Nephron (organoid): ENCODE measurements at regions not wholly inside any gene's neighbourhood (a gene's known extent, or its start where the extent isn't known, plus 50 kb on each side); places are given as distances from the start of the nearest gene placed in this dataset.

Source experiments
- H3K27ac Mint-ChIP-seq, 3 experiments: 2 replicates each; pipeline ENCODE4 v1.8.0; 2020; ENCODE audit warnings: mixed read lengths in 3 of 3, mild to moderate bottlenecking in 2 of 3, moderate library complexity in 1 of 3
- H3K27me3 Mint-ChIP-seq: 2 replicates; pipeline ENCODE4 v1.8.0; 2021; ENCODE audit warnings: low read depth, mild to moderate bottlenecking, moderate library complexity, mixed read lengths
- H3K36me3 Mint-ChIP-seq: 2 replicates; pipeline ENCODE4 v1.8.0; 2020; ENCODE audit warnings: low read depth, mixed read lengths
- H3K4me1 Mint-ChIP-seq: 2 replicates; pipeline ENCODE4 v1.8.0; 2020; ENCODE audit warnings: mixed read lengths
- H3K4me3 Mint-ChIP-seq, 3 experiments: 2 replicates each; pipeline ENCODE4 v1.8.0; 2020; ENCODE audit warnings: mild to moderate bottlenecking in 3 of 3, mixed read lengths in 3 of 3, moderate library complexity in 2 of 3
- H3K9me3 Mint-ChIP-seq: 2 replicates; pipeline ENCODE4 v1.8.0; 2020; ENCODE audit warnings: mixed read lengths
- TF ChIP-seq, protein P1 (sequence below), 3 experiments: fragments of 200-600 bp; sonication (generic); IDR thresholded peaks; one replicate each; pipeline ENCODE4 v1.5.0; 2021; ENCODE audit warnings: antibody characterized with exemption in 3 of 3; ENCODE audit not compliant: unreplicated experiment in 3 of 3

GRCh38 chr3:82020282-82020681, 258.8 kb upstream of the GBE1 start:
- no peak overlapping the region for H3K27ac Mint-ChIP-seq
- no peaks in the 10 kb centered on the region for H3K4me1 Mint-ChIP-seq
- H3K36me3 Mint-ChIP-seq: no peaks in the 10 kb centered on the region
- H3K9me3 Mint-ChIP-seq: peaks cover 7% of the 10 kb centered on the region
- H3K4me3 Mint-ChIP-seq: no peak overlapping the region
- TF ChIP-seq, protein P1, sequence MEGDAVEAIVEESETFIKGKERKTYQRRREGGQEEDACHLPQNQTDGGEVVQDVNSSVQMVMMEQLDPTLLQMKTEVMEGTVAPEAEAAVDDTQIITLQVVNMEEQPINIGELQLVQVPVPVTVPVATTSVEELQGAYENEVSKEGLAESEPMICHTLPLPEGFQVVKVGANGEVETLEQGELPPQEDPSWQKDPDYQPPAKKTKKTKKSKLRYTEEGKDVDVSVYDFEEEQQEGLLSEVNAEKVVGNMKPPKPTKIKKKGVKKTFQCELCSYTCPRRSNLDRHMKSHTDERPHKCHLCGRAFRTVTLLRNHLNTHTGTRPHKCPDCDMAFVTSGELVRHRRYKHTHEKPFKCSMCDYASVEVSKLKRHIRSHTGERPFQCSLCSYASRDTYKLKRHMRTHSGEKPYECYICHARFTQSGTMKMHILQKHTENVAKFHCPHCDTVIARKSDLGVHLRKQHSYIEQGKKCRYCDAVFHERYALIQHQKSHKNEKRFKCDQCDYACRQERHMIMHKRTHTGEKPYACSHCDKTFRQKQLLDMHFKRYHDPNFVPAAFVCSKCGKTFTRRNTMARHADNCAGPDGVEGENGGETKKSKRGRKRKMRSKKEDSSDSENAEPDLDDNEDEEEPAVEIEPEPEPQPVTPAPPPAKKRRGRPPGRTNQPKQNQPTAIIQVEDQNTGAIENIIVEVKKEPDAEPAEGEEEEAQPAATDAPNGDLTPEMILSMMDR (IDR thresholded peaks at IDR 0.05; ENCODE audit: unreplicated experiment in 3 of 3): no peak
- no peaks in the 10 kb centered on the region for H3K27me3 Mint-ChIP-seq

DNA sequence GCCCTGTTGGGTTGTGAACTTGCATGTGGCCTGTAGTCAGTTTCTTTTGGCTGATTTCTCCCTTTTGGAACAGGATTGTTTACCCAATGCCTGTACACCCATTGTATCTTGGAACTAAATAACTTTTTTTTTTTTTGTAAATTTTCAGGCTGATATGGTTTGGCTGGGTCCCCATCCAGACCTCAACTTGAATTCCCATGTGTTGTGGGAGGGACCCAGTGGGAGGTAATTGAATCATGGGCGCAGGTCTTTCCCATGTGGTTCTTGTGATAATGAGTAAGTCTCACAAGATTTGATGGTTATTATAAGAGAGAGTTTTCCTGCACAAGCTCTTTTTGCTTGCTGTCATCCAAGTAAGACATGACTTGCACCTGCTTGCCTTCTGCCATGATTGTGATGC, 253.8 kb upstream of the GBE1 start:
- no peaks in the 10 kb centered on the region for H3K27me3 Mint-ChIP-seq
- H3K4me3 Mint-ChIP-seq: no peak overlapping the region
- H3K27ac Mint-ChIP-seq: no peak overlapping the region
- H3K9me3 Mint-ChIP-seq: peaks cover 23% of the 10 kb centered on the region
- peaks cover 5% of the 10 kb centered on the region for H3K4me1 Mint-ChIP-seq
- no peaks in the 10 kb centered on the region for H3K36me3 Mint-ChIP-seq
- TF ChIP-seq, protein P1 (IDR thresholded peaks at IDR 0.05; ENCODE audit: unreplicated experiment in 3 of 3): no peak

GRCh38 chr3:82012775-82013174, 251.3 kb upstream of the GBE1 start:
- Mint-ChIP-seq H3K9me3 (peaks cover 24% of the 10 kb centered on the region), H3K4me1 (peaks cover 5% of the 10 kb centered on the region), H3K27ac (peak overlapping the region in 1 of 3 experiments; percentile 18), H3K27me3 (no peaks in the 10 kb centered on the region), H3K36me3 (no peaks in the 10 kb centered on the region), H3K4me3 (no peak overlapping the region)
- TF ChIP-seq, protein P1 (IDR thresholded peaks at IDR 0.05; ENCODE audit: unreplicated experiment in 3 of 3): no peak

GRCh38 chr3:82011336-82011735, 249.9 kb upstream of the GBE1 start:
- no peaks in the 10 kb centered on the region for H3K36me3 Mint-ChIP-seq
- TF ChIP-seq, protein P1 (IDR thresholded peaks at IDR 0.05; ENCODE audit: unreplicated experiment in 3 of 3): no peak
- peaks cover 5% of the 10 kb centered on the region for H3K4me1 Mint-ChIP-seq
- H3K9me3 Mint-ChIP-seq: peaks cover 32% of the 10 kb centered on the region
- no peak overlapping the region for H3K27ac Mint-ChIP-seq
- no peak overlapping the region for H3K4me3 Mint-ChIP-seq
- no peaks in the 10 kb centered on the region for H3K27me3 Mint-ChIP-seq

DNA sequence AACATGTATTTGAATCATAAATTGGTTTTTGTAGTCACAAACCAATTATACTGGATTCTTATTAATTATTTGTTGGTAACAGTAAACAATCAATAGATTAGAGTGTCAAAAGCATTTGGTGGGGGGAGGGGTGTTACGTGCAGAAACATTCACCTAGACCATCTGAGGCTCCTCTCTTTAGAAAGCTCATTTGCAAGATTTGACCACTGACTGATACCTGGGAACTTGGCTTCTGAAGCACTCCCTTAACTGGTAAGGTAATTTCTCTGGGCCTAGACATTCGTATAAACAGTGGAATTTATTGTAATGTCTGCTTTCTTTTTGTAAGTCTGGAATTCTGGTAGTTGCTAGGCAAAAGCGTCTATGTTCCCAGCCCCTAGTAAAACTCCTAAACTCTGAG, 243.8 kb upstream of the GBE1 start:
- peaks cover 12% of the 10 kb centered on the region for H3K9me3 Mint-ChIP-seq
- H3K27me3 Mint-ChIP-seq: no peaks in the 10 kb centered on the region
- no peaks in the 10 kb centered on the region for H3K36me3 Mint-ChIP-seq
- no peak overlapping the region for H3K4me3 Mint-ChIP-seq
- no peak overlapping the region for H3K27ac Mint-ChIP-seq
- TF ChIP-seq, protein P1 (IDR thresholded peaks at IDR 0.05; ENCODE audit: unreplicated experiment in 3 of 3): no peak
- H3K4me1 Mint-ChIP-seq: peaks cover 33% of the 10 kb centered on the region

GRCh38 chr3:82004266-82004665, 242.8 kb upstream of the GBE1 start:
- H3K27ac Mint-ChIP-seq: no peak overlapping the region
- peaks cover 12% of the 10 kb centered on the region for H3K9me3 Mint-ChIP-seq
- no peaks in the 10 kb centered on the region for H3K27me3 Mint-ChIP-seq
- H3K4me3 Mint-ChIP-seq: no peak overlapping the region
- H3K4me1 Mint-ChIP-seq: peaks cover 33% of the 10 kb centered on the region
- TF ChIP-seq, protein P1 (IDR thresholded peaks at IDR 0.05; ENCODE audit: unreplicated experiment in 3 of 3): no peak
- H3K36me3 Mint-ChIP-seq: no peaks in the 10 kb centered on the region
